ENCODE measurements at regions not wholly inside any gene's neighbourhood (a gene's known extent, or its start where the extent isn't known, plus 50 kb on each side); places are given as distances from the start of the nearest gene placed in this dataset.

- H3K18ac ChIP-seq (ENCODE audit: low read length), result no peak overlapping the region
- no peak overlapping the region for H4K91ac ChIP-seq (ENCODE audit: low read depth, low read length, poor library complexity)
- H2BK5ac ChIP-seq (ENCODE audit: low read length), result no peak overlapping the region
- H4K8ac ChIP-seq (ENCODE audit: low read depth, low read length), result no peak overlapping the region
- no peak overlapping the region for H2AK5ac ChIP-seq (ENCODE audit: low read depth, low read length)
- no peaks in the 10 kb centered on the region for H3K27me3 ChIP-seq (ENCODE audit: control insufficient read depth in 3 of 3, insufficient read depth in 3 of 3, low read depth in 1 of 3, low read length in 3 of 3)
- H3K4ac ChIP-seq (ENCODE audit: low read length), result no peak overlapping the region
- no peak overlapping the region for H3K4me3 ChIP-seq (ENCODE audit: low read length in 2 of 2)
- DNase-seq (ENCODE audit: low spot score), result no peak
- no CpG with 5 or more reads among the region's 5 CpGs for WGBS, 2 donors (ENCODE audit: extremely low coverage in 2 of 2, insufficient read length in 2 of 2, insufficient replicate concordance in 1 of 2)
- peaks cover 0 to 8% of the 10 kb centered on the region in 2 donors for H3K4me1 ChIP-seq (ENCODE audit: control insufficient read depth in 2 of 2, insufficient read depth in 1 of 2, low read depth in 1 of 2, low read length in 2 of 2)
- H3K23ac ChIP-seq (ENCODE audit: low read depth, low read length, poor library complexity), result no peak overlapping the region
- H3K4me2 ChIP-seq (ENCODE audit: insufficient read depth, low read length, poor library complexity, severe bottlenecking), result no peak overlapping the region
- H2AFZ ChIP-seq (ENCODE audit: low read length), result no peak overlapping the region
- H3K9ac ChIP-seq (ENCODE audit: low read depth, low read length, poor library complexity), result no peak overlapping the region
- H3K36me3 ChIP-seq (replicated peaks in 1 of 2; ENCODE audit: control insufficient read depth in 2 of 2, insufficient read depth in 2 of 2, low read length in 2 of 2), result no peaks in the 10 kb centered on the region
- H2BK15ac ChIP-seq (ENCODE audit: low read length), result no peak overlapping the region
- no peak overlapping the region for H3K27ac ChIP-seq (replicated peaks; ENCODE audit: low read length)
- H2BK12ac ChIP-seq (ENCODE audit: low read length), result no peak overlapping the region
- H3K14ac ChIP-seq (ENCODE audit: low read length), result no peak overlapping the region
- no peak overlapping the region for H2BK120ac ChIP-seq (ENCODE audit: low read depth, low read length)
- H3K79me1 ChIP-seq (ENCODE audit: low read depth, low read length), result no peaks in the 10 kb centered on the region
- peaks cover 0 to 1% of the 10 kb centered on the region in 2 donors for H3K9me3 ChIP-seq (replicated peaks in 1 of 2; ENCODE audit: control insufficient read depth in 2 of 2, insufficient read depth in 1 of 2, low read depth in 1 of 2, low read length in 2 of 2)
Measured at GRCh38 chr18:77967071-77967470, 717.4 kb downstream of the GALR1 start.

DNA sequence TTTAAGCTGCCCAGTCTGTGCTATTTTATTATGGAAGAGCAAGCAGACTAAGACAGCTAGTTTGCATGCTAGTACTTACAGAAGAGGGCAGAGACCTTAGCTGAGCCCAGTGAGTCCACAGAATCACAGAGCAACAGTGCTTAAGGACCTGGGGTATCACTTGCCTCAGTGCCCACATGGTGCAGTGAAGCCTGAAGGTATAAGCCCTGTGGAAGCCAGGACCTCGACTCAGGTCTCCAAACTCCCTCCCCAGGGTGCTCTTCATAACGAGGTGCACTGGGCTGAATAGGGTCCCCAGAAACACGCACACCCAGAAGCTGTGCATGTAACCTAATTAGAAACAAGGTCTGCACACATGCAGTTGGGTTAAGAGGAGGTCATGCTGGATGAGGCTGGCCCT lies 718.1 kb downstream of the GALR1 start:
- Histone ChIP-seq H4K8ac (ENCODE audit: low read depth, low read length) (no peak overlapping the region), H3K9me3 (replicated peaks in 1 of 2; ENCODE audit: control insufficient read depth in 2 of 2, insufficient read depth in 1 of 2, low read depth in 1 of 2, low read length in 2 of 2) (peaks cover 0 to 1% of the 10 kb centered on the region in 2 donors), H3K23ac (ENCODE audit: low read depth, low read length, poor library complexity) (no peak overlapping the region), H3K4me2 (ENCODE audit: insufficient read depth, low read length, poor library complexity, severe bottlenecking) (no peak overlapping the region), H2BK15ac (ENCODE audit: low read length) (peak overlapping the region; percentile 3), H3K4me3 (ENCODE audit: low read length in 2 of 2) (no peak overlapping the region), H3K9ac (ENCODE audit: low read depth, low read length, poor library complexity) (no peak overlapping the region), H3K36me3 (replicated peaks in 1 of 2; ENCODE audit: control insufficient read depth in 2 of 2, insufficient read depth in 2 of 2, low read length in 2 of 2) (no peaks in the 10 kb centered on the region), H2BK5ac (ENCODE audit: low read length) (no peak overlapping the region), H4K91ac (ENCODE audit: low read depth, low read length, poor library complexity) (no peak overlapping the region), H3K4ac (ENCODE audit: low read length) (no peak overlapping the region), H3K4me1 (ENCODE audit: control insufficient read depth in 2 of 2, insufficient read depth in 1 of 2, low read depth in 1 of 2, low read length in 2 of 2) (peaks cover 0 to 10% of the 10 kb centered on the region in 2 donors), H3K18ac (ENCODE audit: low read length) (no peak overlapping the region), H2AK5ac (ENCODE audit: low read depth, low read length) (no peak overlapping the region), H2AFZ (ENCODE audit: low read length) (no peak overlapping the region), H3K14ac (ENCODE audit: low read length) (no peak overlapping the region), H3K27me3 (ENCODE audit: control insufficient read depth in 3 of 3, insufficient read depth in 3 of 3, low read depth in 1 of 3, low read length in 3 of 3) (no peaks in the 10 kb centered on the region), H3K79me1 (ENCODE audit: low read depth, low read length) (no peaks in the 10 kb centered on the region), H2BK12ac (ENCODE audit: low read length) (no peak overlapping the region), H2BK120ac (ENCODE audit: low read depth, low read length) (no peak overlapping the region), H3K27ac (replicated peaks; ENCODE audit: low read length) (no peak overlapping the region)
- no peak for DNase-seq (ENCODE audit: low spot score)
- no CpG with 5 or more reads among the region's 3 CpGs for WGBS, 2 donors (ENCODE audit: extremely low coverage in 2 of 2, insufficient read length in 2 of 2, insufficient replicate concordance in 1 of 2)

GRCh38 chr18:77969972-77970371 lies 720.3 kb downstream of the GALR1 start:
- Histone ChIP-seq H3K4me2 (ENCODE audit: insufficient read depth, low read length, poor library complexity, severe bottlenecking) (no peak overlapping the region), H3K36me3 (replicated peaks in 1 of 2; ENCODE audit: control insufficient read depth in 2 of 2, insufficient read depth in 2 of 2, low read length in 2 of 2) (no peaks in the 10 kb centered on the region), H4K8ac (ENCODE audit: low read depth, low read length) (no peak overlapping the region), H3K27ac (replicated peaks; ENCODE audit: low read length) (no peak overlapping the region), H2BK12ac (ENCODE audit: low read length) (no peak overlapping the region), H3K79me1 (ENCODE audit: low read depth, low read length) (no peaks in the 10 kb centered on the region), H3K4me1 (ENCODE audit: control insufficient read depth in 2 of 2, insufficient read depth in 1 of 2, low read depth in 1 of 2, low read length in 2 of 2) (peaks cover 0 to 10% of the 10 kb centered on the region in 2 donors), H3K23ac (ENCODE audit: low read depth, low read length, poor library complexity) (no peak overlapping the region), H3K4ac (ENCODE audit: low read length) (no peak overlapping the region), H3K18ac (ENCODE audit: low read length) (peak overlapping the region; percentile 63), H2BK5ac (ENCODE audit: low read length) (no peak overlapping the region), H3K14ac (ENCODE audit: low read length) (no peak overlapping the region), H2BK15ac (ENCODE audit: low read length) (no peak overlapping the region), H3K9me3 (replicated peaks in 1 of 2; ENCODE audit: control insufficient read depth in 2 of 2, insufficient read depth in 1 of 2, low read depth in 1 of 2, low read length in 2 of 2) (peaks cover 0 to 1% of the 10 kb centered on the region in 2 donors), H3K9ac (ENCODE audit: low read depth, low read length, poor library complexity) (no peak overlapping the region), H2AFZ (ENCODE audit: low read length) (no peak overlapping the region), H4K91ac (ENCODE audit: low read depth, low read length, poor library complexity) (no peak overlapping the region), H2AK5ac (ENCODE audit: low read depth, low read length) (no peak overlapping the region), H2BK120ac (ENCODE audit: low read depth, low read length) (no peak overlapping the region), H3K27me3 (ENCODE audit: control insufficient read depth in 3 of 3, insufficient read depth in 3 of 3, low read depth in 1 of 3, low read length in 3 of 3) (no peaks in the 10 kb centered on the region), H3K4me3 (ENCODE audit: low read length in 2 of 2) (no peak overlapping the region)
- no peak for DNase-seq (ENCODE audit: low spot score)
- WGBS, 2 donors (ENCODE audit: extremely low coverage in 2 of 2, insufficient read length in 2 of 2, insufficient replicate concordance in 1 of 2), result no CpG with 5 or more reads among the region's 2 CpGs

- Histone ChIP-seq H2AK5ac (ENCODE audit: low read depth, low read length) (no peak overlapping the region), H3K9ac (ENCODE audit: low read depth, low read length, poor library complexity) (no peak overlapping the region), H3K18ac (ENCODE audit: low read length) (no peak overlapping the region), H2BK15ac (ENCODE audit: low read length) (no peak overlapping the region), H3K36me3 (replicated peaks in 1 of 2; ENCODE audit: control insufficient read depth in 2 of 2, insufficient read depth in 2 of 2, low read length in 2 of 2) (no peaks in the 10 kb centered on the region), H2BK120ac (ENCODE audit: low read depth, low read length) (no peak overlapping the region), H4K91ac (ENCODE audit: low read depth, low read length, poor library complexity) (no peak overlapping the region), H3K79me1 (ENCODE audit: low read depth, low read length) (no peaks in the 10 kb centered on the region), H2BK5ac (ENCODE audit: low read length) (no peak overlapping the region), H3K9me3 (replicated peaks in 1 of 2; ENCODE audit: control insufficient read depth in 2 of 2, insufficient read depth in 1 of 2, low read depth in 1 of 2, low read length in 2 of 2) (peaks cover 0 to 1% of the 10 kb centered on the region in 2 donors), H2AFZ (ENCODE audit: low read length) (no peak overlapping the region), H3K4me3 (ENCODE audit: low read length in 2 of 2) (no peak overlapping the region), H2BK12ac (ENCODE audit: low read length) (no peak overlapping the region), H3K23ac (ENCODE audit: low read depth, low read length, poor library complexity) (no peak overlapping the region), H4K8ac (ENCODE audit: low read depth, low read length) (no peak overlapping the region), H3K14ac (ENCODE audit: low read length) (no peak overlapping the region), H3K4me1 (ENCODE audit: control insufficient read depth in 2 of 2, insufficient read depth in 1 of 2, low read depth in 1 of 2, low read length in 2 of 2) (peaks cover 0 to 10% of the 10 kb centered on the region in 2 donors), H3K4ac (ENCODE audit: low read length) (no peak overlapping the region), H3K27me3 (ENCODE audit: control insufficient read depth in 3 of 3, insufficient read depth in 3 of 3, low read depth in 1 of 3, low read length in 3 of 3) (no peaks in the 10 kb centered on the region), H3K4me2 (ENCODE audit: insufficient read depth, low read length, poor library complexity, severe bottlenecking) (no peak overlapping the region), H3K27ac (replicated peaks; ENCODE audit: low read length) (no peak overlapping the region)
- no CpG with 5 or more reads among the region's 8 CpGs for WGBS, 2 donors (ENCODE audit: extremely low coverage in 2 of 2, insufficient read length in 2 of 2, insufficient replicate concordance in 1 of 2)
- DNase-seq (ENCODE audit: low spot score), result peak; percentile 79
Measured at GRCh38 chr18:77970814-77971213, 721.2 kb downstream of the GALR1 start.

Data from neuronal stem cell (in vitro differentiated cells).